GM12872 (cell line): ENCODE measurements at regions not wholly inside any gene's neighbourhood (a gene's known extent, or its start where the extent isn't known, plus 50 kb on each side); places are given as distances from the start of the nearest gene placed in this dataset.

Source experiments
- TF ChIP-seq, protein P1 (sequence below): IDR thresholded peaks from 3 replicates; pipeline ENCODE4 v1.5.1; 2011; ENCODE audit warnings: low read depth, mild to moderate bottlenecking, low read length, moderate library complexity; ENCODE audit not compliant: insufficient read depth

DNA sequence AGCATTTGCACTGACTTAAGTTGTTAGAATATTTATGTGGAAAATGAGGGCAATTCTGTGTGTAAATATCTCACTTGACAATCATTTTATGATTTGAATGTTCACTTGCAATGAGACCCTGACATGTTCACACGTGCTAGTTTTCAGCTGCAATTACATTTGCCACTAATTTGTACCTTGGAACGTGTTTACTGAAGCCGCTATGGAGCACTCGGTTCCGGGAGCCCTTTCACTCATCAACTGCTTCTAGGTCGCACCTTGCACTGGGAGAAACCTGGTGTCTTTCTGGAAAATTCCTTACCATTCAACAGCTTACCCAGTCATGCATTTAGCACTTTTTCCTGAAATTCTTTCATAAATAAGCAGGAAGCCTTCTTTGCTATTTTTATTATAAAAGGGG lies 229.6 kb downstream of the ZIC5 start:
- TF ChIP-seq, protein P1, sequence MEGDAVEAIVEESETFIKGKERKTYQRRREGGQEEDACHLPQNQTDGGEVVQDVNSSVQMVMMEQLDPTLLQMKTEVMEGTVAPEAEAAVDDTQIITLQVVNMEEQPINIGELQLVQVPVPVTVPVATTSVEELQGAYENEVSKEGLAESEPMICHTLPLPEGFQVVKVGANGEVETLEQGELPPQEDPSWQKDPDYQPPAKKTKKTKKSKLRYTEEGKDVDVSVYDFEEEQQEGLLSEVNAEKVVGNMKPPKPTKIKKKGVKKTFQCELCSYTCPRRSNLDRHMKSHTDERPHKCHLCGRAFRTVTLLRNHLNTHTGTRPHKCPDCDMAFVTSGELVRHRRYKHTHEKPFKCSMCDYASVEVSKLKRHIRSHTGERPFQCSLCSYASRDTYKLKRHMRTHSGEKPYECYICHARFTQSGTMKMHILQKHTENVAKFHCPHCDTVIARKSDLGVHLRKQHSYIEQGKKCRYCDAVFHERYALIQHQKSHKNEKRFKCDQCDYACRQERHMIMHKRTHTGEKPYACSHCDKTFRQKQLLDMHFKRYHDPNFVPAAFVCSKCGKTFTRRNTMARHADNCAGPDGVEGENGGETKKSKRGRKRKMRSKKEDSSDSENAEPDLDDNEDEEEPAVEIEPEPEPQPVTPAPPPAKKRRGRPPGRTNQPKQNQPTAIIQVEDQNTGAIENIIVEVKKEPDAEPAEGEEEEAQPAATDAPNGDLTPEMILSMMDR = no peak

DNA sequence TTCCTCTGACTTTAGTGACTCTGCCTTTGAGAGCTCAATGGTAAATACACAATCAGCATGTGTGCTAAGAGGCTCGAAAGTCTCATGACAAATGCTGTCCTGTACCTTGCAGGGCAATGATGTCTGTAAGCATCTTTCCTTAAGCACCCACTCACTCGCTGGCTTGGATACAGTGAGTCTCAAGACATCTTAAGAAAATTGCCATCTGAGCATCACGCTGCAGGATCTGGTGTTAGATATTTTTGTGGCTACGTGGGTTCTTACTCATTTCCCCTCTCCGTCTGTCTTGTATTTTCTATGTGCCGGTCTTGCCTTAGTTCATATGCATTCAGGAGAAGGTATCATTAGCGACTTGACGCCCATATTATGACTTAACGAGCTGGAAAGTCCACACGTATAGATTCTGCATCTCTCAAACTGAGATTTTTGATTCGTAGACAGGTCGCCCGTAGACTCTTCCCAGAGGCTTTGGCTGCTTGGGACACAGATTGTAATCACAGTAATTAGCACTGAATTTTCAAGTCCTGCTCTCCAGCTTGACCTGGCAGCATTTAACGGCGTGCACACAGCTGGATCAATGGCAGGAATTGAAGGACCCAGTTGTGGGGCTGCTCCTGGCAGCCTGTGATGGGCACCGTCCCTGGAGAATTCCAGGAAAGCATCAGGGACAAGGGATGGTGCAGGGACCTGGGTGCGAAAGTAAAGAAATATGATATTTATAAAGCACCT lies 231.2 kb downstream of the ZIC5 start:
- TF ChIP-seq, protein P1 = no peak

DNA sequence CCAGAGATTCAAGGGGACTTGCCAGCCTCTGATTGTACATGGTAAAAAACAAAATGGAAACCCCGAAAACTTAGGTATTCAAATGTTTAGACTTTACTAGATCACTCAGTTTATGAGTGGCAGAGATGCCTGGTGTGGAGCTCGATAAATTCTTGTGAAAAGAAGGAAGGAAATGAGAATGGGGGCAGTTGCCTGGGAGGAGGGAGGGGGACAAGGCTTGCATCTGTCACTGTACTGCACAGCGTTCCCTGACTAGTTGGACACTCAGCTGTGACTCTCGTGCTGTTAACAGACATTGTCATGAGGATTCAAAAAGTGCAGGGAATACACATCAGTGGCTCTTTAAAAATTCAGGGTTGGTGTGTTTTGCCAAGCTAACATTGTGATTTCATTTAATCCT lies 232.9 kb downstream of the ZIC5 start:
- TF ChIP-seq, protein P1 = no peak

DNA sequence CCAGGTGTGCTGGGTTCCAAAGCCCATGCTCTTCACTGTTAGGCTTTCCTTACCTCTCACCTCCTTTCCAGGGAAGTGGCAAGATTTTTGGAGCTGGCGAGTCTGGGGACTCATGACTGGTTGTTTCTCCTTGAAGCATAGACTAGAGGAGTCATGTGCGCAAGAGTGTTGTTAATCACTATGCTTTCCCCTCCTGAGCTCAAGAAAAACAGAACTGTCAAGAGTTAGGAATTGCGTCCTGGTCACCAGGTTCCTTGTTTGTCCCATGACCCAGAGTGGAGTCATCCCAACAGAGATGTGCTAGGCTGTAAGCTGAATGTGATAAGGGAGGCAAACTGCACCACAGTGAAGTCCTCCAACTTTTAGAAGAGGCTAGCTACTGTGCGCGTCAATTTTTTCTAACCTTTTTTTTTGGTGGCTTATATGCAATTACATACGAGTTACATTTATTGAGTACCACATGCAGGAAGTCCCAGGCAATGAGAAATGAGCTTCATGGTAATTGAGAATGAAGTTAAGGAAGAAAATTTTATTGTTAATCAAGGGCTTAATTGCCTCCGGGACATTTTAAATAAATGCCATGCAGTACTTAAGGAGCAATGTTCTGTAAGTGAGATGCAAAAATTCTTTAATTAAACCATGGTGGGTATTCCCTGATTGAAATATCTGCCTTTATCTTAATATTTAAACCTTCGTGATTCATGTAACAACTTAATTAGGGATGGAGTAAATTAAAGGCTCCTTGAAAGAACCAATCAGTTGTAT lies 233.9 kb downstream of the ZIC5 start:
- TF ChIP-seq, protein P1 = no peak

DNA sequence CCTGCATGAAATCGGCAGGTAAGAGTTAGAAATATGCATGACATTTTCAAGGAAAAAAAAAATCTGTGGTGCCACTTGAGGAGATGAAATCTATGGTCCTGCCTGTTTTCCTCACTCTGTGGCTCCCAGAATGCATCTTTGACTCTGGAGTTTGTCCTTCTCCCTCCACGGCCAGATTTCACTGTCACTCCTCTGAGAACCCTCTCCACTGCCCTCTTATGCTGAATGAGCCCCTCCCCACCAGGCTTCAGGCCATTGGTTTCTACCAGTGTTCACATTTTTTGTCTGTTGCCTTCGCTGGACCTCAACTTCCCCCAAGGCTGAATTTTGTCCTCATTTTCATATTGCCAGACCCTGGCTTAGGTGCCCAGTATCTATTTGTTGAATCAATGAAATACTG lies 235.0 kb downstream of the ZIC5 start:
- TF ChIP-seq, protein P1 = no peak

DNA sequence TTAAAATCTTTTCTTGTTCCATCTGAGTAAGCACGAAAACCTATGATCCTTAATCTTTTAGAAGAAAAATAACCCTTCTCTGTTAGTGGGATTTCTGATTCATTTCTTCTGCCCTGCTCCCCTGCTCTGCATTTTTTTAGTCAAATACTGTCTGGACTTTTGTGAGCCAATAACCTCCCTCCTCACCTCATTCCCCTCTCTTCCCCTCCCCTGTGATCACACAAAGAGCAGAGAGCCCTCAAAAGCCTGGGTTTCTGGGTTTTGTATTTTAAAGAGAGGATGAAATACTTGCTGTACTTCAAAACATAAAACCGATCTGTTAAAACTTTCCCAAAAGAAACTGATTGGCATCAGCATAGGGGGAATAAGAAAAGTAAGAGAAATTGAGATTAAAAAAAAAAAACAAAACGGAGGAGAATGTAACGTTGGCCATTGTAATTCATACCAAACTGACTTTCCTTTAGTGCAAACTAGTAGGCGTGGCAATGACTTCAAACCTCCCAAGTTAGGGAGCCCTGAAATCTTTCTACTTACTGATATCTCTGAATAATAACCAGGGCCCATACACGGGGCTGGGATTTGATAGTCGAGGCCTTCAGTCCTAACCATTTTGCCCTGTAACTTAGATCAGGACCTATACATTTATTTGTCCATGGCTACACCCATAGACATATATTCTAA lies 232.9 kb downstream of the TM9SF2 start:
- TF ChIP-seq, protein P1 = no peak

DNA sequence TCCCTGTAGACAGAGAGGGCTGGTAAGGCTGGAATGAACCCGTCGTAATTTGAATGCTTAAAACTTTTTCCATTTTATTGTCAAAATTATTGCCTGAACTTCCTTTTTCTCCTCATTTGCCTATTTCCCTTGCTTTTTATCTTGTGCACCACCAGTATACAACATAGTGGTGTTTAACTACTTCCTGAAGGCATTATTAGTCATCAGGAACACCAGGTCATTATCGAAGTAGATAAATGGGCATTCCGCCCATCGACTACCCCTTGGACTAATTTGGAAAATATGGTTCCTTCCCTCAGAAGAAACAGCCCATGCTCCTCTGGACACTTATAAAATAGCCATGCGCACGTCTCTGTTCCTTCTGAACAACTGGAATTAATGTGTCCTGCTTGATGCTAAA lies 232.1 kb downstream of the TM9SF2 start:
- TF ChIP-seq, protein P1 = no peak
